GM12878 (cell line): ENCODE measurements at regions not wholly inside any gene's neighbourhood (a gene's known extent, or its start where the extent isn't known, plus 50 kb on each side); places are given as distances from the start of the nearest gene placed in this dataset.

Experiments used
- ATAC-seq: fragments of 200-7000 bp; cut with Tn5 transposase; 3 replicates; pipeline ENCODE4 v1.9.1; 2020; ENCODE audit warnings: mild to moderate bottlenecking, moderate library complexity
- BruUV-seq: library from RNA; stranded (reverse); fragments of 400-500 nt; replicated peaks from 2 replicates; lab custom pipeline; 2021; lab: Mats Ljungman, UMichigan
- CTCF ChIA-PET: fragments of 300-600 bp; sonication (Branson Sonifier 250); formaldehyde crosslinking; extraction: SDS; loops from one replicate; lab custom pipeline; 2021; ENCODE audit warnings: inconsistent platforms; lab: Yijun Ruan, JAX
- POLR2A ChIA-PET: fragments of 350-600 bp; formaldehyde crosslinking; extraction: SDS; loops from one replicate; lab custom pipeline; 2021; ENCODE audit warnings: inconsistent platforms; lab: Charles Lee
- RAD21 ChIA-PET: fragments of 300-600 bp; sonication (Branson Sonifier 250); formaldehyde crosslinking; loops from one replicate; lab custom pipeline; 2023; ENCODE audit warnings: antibody characterized with exemption; ENCODE audit not compliant: unreplicated experiment; lab: Charles Lee
- SMC1A ChIA-PET: fragments of 300-600 bp; sonication (Branson Sonifier 250); formaldehyde crosslinking; loops from one replicate; lab custom pipeline; 2023; ENCODE audit not compliant: unreplicated experiment, uncharacterized antibody; lab: Charles Lee
- DNase-seq: peaks from one replicate; pipeline ENCODE4 v3.0.0-alpha.2; 2011; ENCODE audit warnings: low read depth, low spot score
- FAIRE-seq: peaks from 3 replicates; lab custom pipeline; 2011; peaks lifted over from hg19 to GRCh38; lab: Jason Lieb, UNC
- H2AFZ ChIP-seq: 2 replicates; pipeline ENCODE4 v1.6.0; 2011; ENCODE audit warnings: low read depth, low read length, control low read depth; ENCODE audit not compliant: control insufficient read depth
- H3K27ac ChIP-seq: 2 replicates; pipeline ENCODE4 v1.5.1; 2011; ENCODE audit warnings: control low read depth; ENCODE audit not compliant: control insufficient read depth, insufficient read depth
- H3K27me3 ChIP-seq, 2 experiments: replicated peaks in 1 of 2; 2 replicates each; pipeline versions ENCODE4 v1.6.0 to v1.6.1; 2011; ENCODE audit warnings: low read length in 1 of 2; ENCODE audit not compliant: control insufficient read depth in 2 of 2, insufficient read depth in 2 of 2
- H3K36me3 ChIP-seq, 2 experiments: 2 replicates each; pipeline ENCODE4 v1.5.1; 2011; ENCODE audit warnings: low read length in 1 of 2; ENCODE audit not compliant: control insufficient read depth in 2 of 2, insufficient read depth in 2 of 2
- H3K4me1 ChIP-seq: 2 replicates; pipeline ENCODE4 v1.6.1; 2011; ENCODE audit warnings: mild to moderate bottlenecking, low read length, moderate library complexity, mixed read lengths; ENCODE audit not compliant: control insufficient read depth, insufficient read depth
- H3K4me2 ChIP-seq: 2 replicates; pipeline ENCODE4 v1.6.0; 2011; ENCODE audit warnings: control low read depth; ENCODE audit not compliant: control insufficient read depth, insufficient read depth
- H3K4me3 ChIP-seq: fragments of 200-600 bp; sonication (generic); 2 replicates; pipeline ENCODE4 v1.5.1; 2016
- H3K79me2 ChIP-seq: 2 replicates; pipeline ENCODE4 v1.6.0; 2011; ENCODE audit warnings: low read length; ENCODE audit not compliant: control insufficient read depth, insufficient read depth
- H3K9ac ChIP-seq: 2 replicates; pipeline ENCODE4 v1.8.0; 2011; ENCODE audit warnings: low read length, control low read depth, mixed read lengths; ENCODE audit not compliant: control insufficient read depth, insufficient read depth
- H3K9me3 ChIP-seq: replicated peaks from 3 replicates; pipeline ENCODE4 v1.5.1; 2011; ENCODE audit warnings: mild to moderate bottlenecking, low read length; ENCODE audit not compliant: control insufficient read depth, insufficient read depth
- H4K20me1 ChIP-seq: 2 replicates; pipeline ENCODE4 v1.6.0; 2011; ENCODE audit not compliant: control insufficient read depth, insufficient read depth
- ATF3 ChIP-seq: IDR thresholded peaks from 2 replicates; pipeline ENCODE4 v1.6.1; 2011; ENCODE audit warnings: low read depth, mild to moderate bottlenecking, low read length, moderate library complexity, borderline replicate concordance; ENCODE audit errors: extremely low read depth
- BCL3 ChIP-seq: IDR thresholded peaks from 2 replicates; pipeline ENCODE4 v1.6.1; 2011; ENCODE audit warnings: borderline replicate concordance, low read depth, mild to moderate bottlenecking, moderate library complexity, low read length; ENCODE audit not compliant: insufficient read depth, poor library complexity, severe bottlenecking
- BMI1 ChIP-seq: fragments of 450-650 bp; IDR thresholded peaks from 2 replicates; pipeline ENCODE4 v1.6.1; 2016; ENCODE audit warnings: mild to moderate bottlenecking, moderate library complexity, borderline replicate concordance
- BRCA1 ChIP-seq: IDR thresholded peaks from 2 replicates; pipeline ENCODE4 v1.6.1; 2011; ENCODE audit warnings: low read depth, low read length, improper control_type of control experiment
- CREB1 ChIP-seq: IDR thresholded peaks from 2 replicates; pipeline ENCODE4 v1.6.1; 2012; ENCODE audit warnings: low read depth, mild to moderate bottlenecking, inconsistent platforms
- E2F8 ChIP-seq: fragments of 450-650 bp; IDR thresholded peaks from 2 replicates; pipeline ENCODE4 v1.6.1; 2018; ENCODE audit warnings: mild to moderate bottlenecking, low read depth, moderate library complexity; ENCODE audit not compliant: partially characterized antibody
- EED ChIP-seq: sonication (generic); IDR thresholded peaks from 2 replicates; pipeline ENCODE4 v1.6.1; 2016; ENCODE audit warnings: antibody characterized with exemption, low read depth
- EP300 ChIP-seq, 2 experiments: fragments of 150-350 bp in 1 of 2; IDR thresholded peaks; 2 replicates each; pipeline ENCODE4 v1.6.1; 2011 to 2012; ENCODE audit warnings: low read depth in 2 of 2, low read length in 2 of 2, borderline replicate concordance in 1 of 2, improper control_type of control experiment in 1 of 2, inconsistent platforms in 1 of 2; ENCODE audit not compliant: control insufficient read depth in 1 of 2
- HSF1 ChIP-seq: fragments of 150-350 bp; IDR thresholded peaks from 2 replicates; pipeline ENCODE4 v1.6.1; 2014; ENCODE audit warnings: mild to moderate bottlenecking, low read depth, low read length
- IKZF1 ChIP-seq: fragments of 450-650 bp; conservative IDR thresholded peaks from 2 replicates; pipeline ENCODE4 v1.6.1; 2017; ENCODE audit warnings: antibody characterized with exemption, mild to moderate bottlenecking
- PAX8 ChIP-seq: fragments of 450-650 bp; IDR thresholded peaks from 2 replicates; pipeline ENCODE4 v1.6.1; 2017; ENCODE audit warnings: mild to moderate bottlenecking, moderate library complexity
- SIX5 ChIP-seq: IDR thresholded peaks from 2 replicates; pipeline ENCODE4 v1.6.1; 2011; ENCODE audit warnings: mild to moderate bottlenecking, low read depth, low read length, moderate library complexity; ENCODE audit not compliant: severe bottlenecking
- SP1 ChIP-seq: IDR thresholded peaks from one replicate; pipeline ENCODE4 v1.6.1; 2011; ENCODE audit warnings: low read depth, low read length
- SRF ChIP-seq, 2 experiments: IDR thresholded peaks; 2 replicates each; pipeline ENCODE4 v1.6.1; 2011; ENCODE audit warnings: low read depth in 2 of 2, low read length in 2 of 2, mild to moderate bottlenecking in 1 of 2, moderate library complexity in 1 of 2
- TCF12 ChIP-seq: IDR thresholded peaks from 2 replicates; pipeline ENCODE4 v1.6.1; 2011; ENCODE audit warnings: low read depth, mild to moderate bottlenecking, low read length
- TCF3 ChIP-seq: IDR thresholded peaks from 2 replicates; pipeline ENCODE4 v1.6.1; 2012; ENCODE audit warnings: low read depth, mild to moderate bottlenecking, low read length, borderline replicate concordance; ENCODE audit not compliant: insufficient read depth
- ZNF207 ChIP-seq: fragments of 450-650 bp; IDR thresholded peaks from 2 replicates; pipeline ENCODE4 v1.6.1; 2014; ENCODE audit warnings: antibody characterized with exemption, mild to moderate bottlenecking, borderline replicate concordance
- ZNF384 ChIP-seq: IDR thresholded peaks from 2 replicates; pipeline ENCODE4 v1.6.1; 2012; ENCODE audit warnings: low read depth, mild to moderate bottlenecking, low read length, improper control_type of control experiment, borderline replicate concordance
- WGBS: methylation state at CpG from one replicate; pipeline ENCODE4 v1.1.6; 2016; ENCODE audit warnings: low lambda C conversion rate; ENCODE audit not compliant: insufficient replicate concordance, insufficient coverage; ENCODE audit errors: missing lambda C conversion rate; 5-methylcytosine and 5-hydroxymethylcytosine counted together
- in situ Hi-C: fragments of 300-500 bp; cut with MboI; formaldehyde crosslinking; loops from 9 replicates; pipeline ENCODE4 v1.14.3; 2018; ENCODE audit warnings: mixed read lengths
- intact Hi-C: fragments of 100-400 bp; cut with micrococcal nuclease; formaldehyde crosslinking; loops from one replicate; pipeline ENCODE4 v1.14.2; 2022; ENCODE audit not compliant: unreplicated experiment

GRCh38 chr2:29995241-29995640 lies 73.9 kb upstream of the ALK start:
- no TSS peak for BruUV-seq
- in situ Hi-C loops, result no loop called here

More at GRCh38 chr2:29995241-29995640, 73.9 kb upstream of the ALK start:
- no peak overlapping the region for H3K9ac ChIP-seq
- FAIRE-seq, result no peak
- TF ChIP-seq E2F8 (no peak), BRCA1 (no peak), ZNF384 (no peak), EP300 (IDR thresholded peaks at IDR 0.05; ENCODE audit: borderline replicate concordance in 1 of 2, control insufficient read depth in 1 of 2, low read depth in 2 of 2, low read length in 2 of 2) (no peak), IKZF1 (no peak), ZNF207 (no peak), SIX5 (no peak), SP1 (no peak), PAX8 (no peak), EED (no peak), SRF (IDR thresholded peaks at IDR 0.05; ENCODE audit: low read depth in 2 of 2, low read length in 2 of 2) (no peak), TCF3 (no peak), ATF3 (no peak), HSF1 (no peak), TCF12 (no peak), BMI1 (no peak), CREB1 (no peak), BCL3 (no peak)
- ATAC-seq, result no peak
- ChIA-PET SMC1A (no interaction called here), RAD21 (no interaction called here), POLR2A (no interaction called here), CTCF (no interaction called here)
- no peaks in the 10 kb centered on the region for H3K4me1 ChIP-seq
- no peak overlapping the region for H3K27ac ChIP-seq
- DNase-seq, result no peak
- peaks cover 1 to 2% of the 10 kb centered on the region in 2 experiments; a peak in 3 of 4 replicates for H3K27me3 ChIP-seq
- H4K20me1 ChIP-seq, result no peaks in the 10 kb centered on the region
- H3K9me3 ChIP-seq, result no peaks in the 10 kb centered on the region
- H3K36me3 ChIP-seq, result no peaks in the 10 kb centered on the region
- no peaks in the 10 kb centered on the region for H3K79me2 ChIP-seq
- 5% methylated on average over 1 of the region's 1 CpG for WGBS
- H2AFZ ChIP-seq, result no peak overlapping the region
- no peak overlapping the region for H3K4me3 ChIP-seq
- no peak overlapping the region for H3K4me2 ChIP-seq
- intact Hi-C loops, result no loop called here
